ENCODE measurements at regions not wholly inside any gene's neighbourhood (a gene's known extent, or its start where the extent isn't known, plus 50 kb on each side); places are given as distances from the start of the nearest gene placed in this dataset.
"Not testable (repeated sequence)": the region's sequence is repeated elsewhere in the genome, so short reads cannot be mapped to it uniquely, and the experiment has no call there.

- no peak for DNase-seq
Observed at GRCh38 chr12:28023156-28023887, 50.8 kb upstream of the PTHLH start.

GRCh38 chr12:28024231-28024995, 51.9 kb upstream of the PTHLH start:
- DNase-seq: no peak

- no peak for DNase-seq
Observed at GRCh38 chr12:28025821-28026505, 53.4 kb upstream of the PTHLH start.

- DNase-seq: no peak
Observed at GRCh38 chr12:28026701-28027100, 54.2 kb upstream of the PTHLH start.

GRCh38 chr12:28027328-28027727, 54.8 kb upstream of the PTHLH start:
- DNase-seq: no peak

- DNase-seq: no peak
Observed at GRCh38 chr12:28027947-28028724, 55.6 kb upstream of the PTHLH start.

- no peak for DNase-seq
Observed at GRCh38 chr12:28032811-28033537, 60.4 kb upstream of the PTHLH start.

- DNase-seq: no peak
Observed at GRCh38 chr12:28033538-28033915, 61.0 kb upstream of the PTHLH start.

GRCh38 chr12:28034271-28034670, 61.7 kb upstream of the PTHLH start:
- no peak for DNase-seq

- DNase-seq: no peak
Observed at GRCh38 chr12:28035500-28035899, 63.0 kb upstream of the PTHLH start.

- DNase-seq: no peak
Observed at GRCh38 chr12:28036940-28037339, 64.4 kb upstream of the PTHLH start.

- DNase-seq: no peak
Observed at GRCh38 chr12:28040246-28040645, 67.7 kb upstream of the PTHLH start.

- not testable (repeated sequence) for DNase-seq
Observed at GRCh38 chr12:28046600-28046999, 74.1 kb upstream of the PTHLH start.

GRCh38 chr12:28050606-28051005, 78.1 kb upstream of the PTHLH start:
- DNase-seq: no peak

GRCh38 chr12:28051516-28052354, 79.2 kb upstream of the PTHLH start:
- DNase-seq: no peak

GRCh38 chr12:28053564-28053963, 81.0 kb upstream of the PTHLH start:
- DNase-seq: no peak

- DNase-seq: no peak
Observed at GRCh38 chr12:28054583-28054982, 82.0 kb upstream of the PTHLH start.

GRCh38 chr12:28057856-28058615, 85.5 kb upstream of the PTHLH start:
- no peak for DNase-seq

GRCh38 chr12:28059220-28059619, 86.7 kb upstream of the PTHLH start:
- DNase-seq: no peak

- DNase-seq: no peak
Observed at GRCh38 chr12:28059668-28060067, 87.1 kb upstream of the PTHLH start.

GRCh38 chr12:28060871-28061270, 88.3 kb upstream of the PTHLH start:
- no peak for DNase-seq

Data from CD4-positive, alpha-beta T cell treated with Interleukin-1 beta for 1 hour (primary cell).